VCaP (cell line): ENCODE measurements at regions not wholly inside any gene's neighbourhood (a gene's known extent, or its start where the extent isn't known, plus 50 kb on each side); places are given as distances from the start of the nearest gene placed in this dataset.
A peak's percentile ranks its signal among the peaks of the same experiment; 100 is the strongest.

ENCODE experiments used
- H3K27ac ChIP-seq: fragments of 450-650 bp; 2 replicates; pipeline ENCODE4 v1.5.1; 2017
- TF ChIP-seq, protein P1 (sequence below): fragments of 450-650 bp; conservative IDR thresholded peaks from 2 replicates; pipeline ENCODE4 v1.5.1; 2017; ENCODE audit warnings: mild to moderate bottlenecking, moderate library complexity

DNA sequence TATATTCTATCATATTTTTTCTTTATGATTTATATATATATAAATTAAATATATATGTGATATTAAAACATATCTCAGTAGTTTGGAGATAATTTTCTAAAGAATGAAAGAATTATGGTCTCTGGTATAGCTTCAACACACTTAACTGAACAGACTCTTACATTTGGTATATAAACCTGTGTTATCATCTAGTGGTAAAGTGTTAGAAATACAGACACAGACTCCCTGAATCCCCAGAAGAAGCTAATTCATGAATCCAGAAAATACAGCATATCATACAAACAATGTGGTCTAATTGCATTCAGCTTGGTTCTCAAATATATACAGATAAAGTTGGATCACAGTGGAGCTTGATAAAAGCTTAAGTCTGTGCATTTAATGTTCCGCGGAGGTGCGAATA lies 1100.4 kb downstream of the ROBO2 start:
- TF ChIP-seq, protein P1, sequence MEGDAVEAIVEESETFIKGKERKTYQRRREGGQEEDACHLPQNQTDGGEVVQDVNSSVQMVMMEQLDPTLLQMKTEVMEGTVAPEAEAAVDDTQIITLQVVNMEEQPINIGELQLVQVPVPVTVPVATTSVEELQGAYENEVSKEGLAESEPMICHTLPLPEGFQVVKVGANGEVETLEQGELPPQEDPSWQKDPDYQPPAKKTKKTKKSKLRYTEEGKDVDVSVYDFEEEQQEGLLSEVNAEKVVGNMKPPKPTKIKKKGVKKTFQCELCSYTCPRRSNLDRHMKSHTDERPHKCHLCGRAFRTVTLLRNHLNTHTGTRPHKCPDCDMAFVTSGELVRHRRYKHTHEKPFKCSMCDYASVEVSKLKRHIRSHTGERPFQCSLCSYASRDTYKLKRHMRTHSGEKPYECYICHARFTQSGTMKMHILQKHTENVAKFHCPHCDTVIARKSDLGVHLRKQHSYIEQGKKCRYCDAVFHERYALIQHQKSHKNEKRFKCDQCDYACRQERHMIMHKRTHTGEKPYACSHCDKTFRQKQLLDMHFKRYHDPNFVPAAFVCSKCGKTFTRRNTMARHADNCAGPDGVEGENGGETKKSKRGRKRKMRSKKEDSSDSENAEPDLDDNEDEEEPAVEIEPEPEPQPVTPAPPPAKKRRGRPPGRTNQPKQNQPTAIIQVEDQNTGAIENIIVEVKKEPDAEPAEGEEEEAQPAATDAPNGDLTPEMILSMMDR: peak; percentile 32
- H3K27ac ChIP-seq: no peak overlapping the region

DNA sequence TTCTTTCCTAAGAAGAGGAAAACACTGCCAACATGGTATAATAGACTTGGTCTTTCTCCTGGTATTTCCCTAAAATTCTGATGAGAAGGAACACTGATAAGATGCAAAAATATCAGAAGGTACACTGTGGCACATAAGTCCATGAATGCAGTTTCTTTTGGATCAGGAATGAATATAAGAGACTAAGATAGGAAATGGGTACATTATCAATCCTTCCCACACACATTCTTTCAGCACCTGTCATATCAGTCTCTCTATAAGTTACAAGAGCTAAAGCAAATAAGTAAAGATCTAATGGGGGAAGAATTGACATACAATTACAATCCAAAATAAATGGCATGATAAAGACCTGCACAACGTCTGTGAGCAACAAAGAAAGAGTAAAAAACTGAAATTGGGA lies 1101.0 kb downstream of the ROBO2 start:
- H3K27ac ChIP-seq: no peak overlapping the region
- TF ChIP-seq, protein P1: no peak

DNA sequence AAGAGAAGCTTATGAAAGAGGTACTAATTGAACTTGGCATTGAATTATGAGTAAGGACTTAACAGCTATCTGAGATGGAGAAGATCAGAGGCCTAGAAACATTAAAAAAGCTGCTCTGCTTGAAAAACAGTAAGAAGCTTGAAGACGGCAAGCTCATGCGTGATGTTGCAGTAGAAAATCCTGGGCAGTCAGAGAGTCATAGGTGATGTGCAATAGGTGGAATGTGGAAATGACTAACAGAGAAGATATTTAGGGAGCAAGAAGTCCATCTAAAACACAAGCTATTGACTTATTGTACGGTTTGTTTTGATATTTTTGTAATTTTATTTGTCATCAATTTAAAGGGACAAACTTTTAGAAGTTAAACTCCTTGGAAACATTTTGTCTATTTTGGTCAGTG lies 1101.4 kb downstream of the ROBO2 start:
- TF ChIP-seq, protein P1: no peak
- H3K27ac ChIP-seq: no peak overlapping the region

DNA sequence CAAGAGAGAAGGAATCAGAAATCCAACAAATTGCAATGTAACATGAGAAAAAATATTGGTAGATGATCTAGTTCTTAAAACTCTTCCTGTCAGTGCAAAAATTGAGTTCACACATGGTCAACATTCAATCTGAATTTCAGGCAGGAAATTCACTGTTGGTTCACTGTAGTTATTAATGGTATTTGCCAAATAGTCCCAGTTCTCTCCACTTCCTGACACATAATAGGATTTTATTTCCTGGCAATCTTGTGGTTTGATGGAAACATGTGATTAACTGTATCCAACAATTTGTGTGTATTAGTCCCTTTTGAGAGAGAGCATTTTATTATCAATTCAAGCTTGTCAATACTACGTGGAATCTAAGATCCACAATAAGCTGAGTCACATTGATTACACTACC lies 1103.1 kb downstream of the ROBO2 start:
- peak overlapping the region; percentile 65 for H3K27ac ChIP-seq
- TF ChIP-seq, protein P1: no peak

DNA sequence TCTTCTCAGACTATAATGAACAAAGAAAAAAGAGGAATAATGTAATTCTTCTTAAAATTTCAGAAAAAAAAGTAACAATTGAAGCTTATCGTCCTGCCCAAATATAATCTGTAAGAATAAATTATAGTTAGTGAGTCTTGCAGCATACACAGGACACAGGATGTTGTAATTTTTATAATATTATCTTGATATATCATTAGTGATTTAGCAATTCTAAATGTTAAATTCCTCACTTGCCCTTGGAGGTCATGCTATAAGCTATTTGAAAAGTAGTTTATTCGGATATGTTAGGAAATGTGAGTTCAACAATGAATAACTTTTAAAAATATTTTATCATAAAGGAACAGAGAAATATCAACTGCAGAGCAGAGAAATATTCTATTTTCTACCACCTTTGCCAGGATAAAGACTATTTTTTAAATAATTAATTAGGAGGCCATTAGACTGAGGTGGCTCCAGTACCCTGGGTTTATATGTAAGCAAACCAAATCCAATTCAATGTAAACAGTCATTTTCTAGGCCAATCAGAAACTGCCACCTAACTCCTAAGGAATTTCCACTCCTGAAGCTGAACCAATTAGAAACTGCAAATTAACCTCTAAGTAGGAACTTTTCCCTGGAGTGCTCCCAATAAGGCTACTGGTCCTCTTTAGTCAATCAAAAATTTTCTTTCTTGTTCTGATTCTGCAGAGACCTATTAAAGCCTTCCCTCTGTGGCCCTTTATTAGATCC lies 1109.3 kb downstream of the ROBO2 start:
- TF ChIP-seq, protein P1: no peak
- no peak overlapping the region for H3K27ac ChIP-seq

DNA sequence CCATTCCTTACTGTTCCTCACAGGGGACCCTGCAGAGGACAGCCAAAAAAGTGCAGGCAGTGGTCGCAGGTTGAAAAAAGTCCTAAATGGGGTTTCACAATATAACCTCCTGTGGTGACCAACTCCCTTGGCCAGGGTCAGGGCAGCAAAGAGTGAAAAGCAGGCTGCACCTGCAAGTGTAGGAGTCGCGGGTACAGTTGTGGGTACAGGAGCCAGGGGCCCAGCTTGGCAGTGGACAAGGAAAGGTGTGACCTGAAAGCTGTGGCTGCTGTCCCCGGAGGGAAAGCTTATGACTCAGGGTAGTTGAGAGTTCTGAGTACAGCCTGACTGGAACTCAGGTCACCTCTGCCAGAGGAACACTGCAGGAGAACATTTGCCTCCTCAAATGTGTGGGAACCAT lies 1114.1 kb downstream of the ROBO2 start:
- no peak overlapping the region for H3K27ac ChIP-seq
- TF ChIP-seq, protein P1: no peak

DNA sequence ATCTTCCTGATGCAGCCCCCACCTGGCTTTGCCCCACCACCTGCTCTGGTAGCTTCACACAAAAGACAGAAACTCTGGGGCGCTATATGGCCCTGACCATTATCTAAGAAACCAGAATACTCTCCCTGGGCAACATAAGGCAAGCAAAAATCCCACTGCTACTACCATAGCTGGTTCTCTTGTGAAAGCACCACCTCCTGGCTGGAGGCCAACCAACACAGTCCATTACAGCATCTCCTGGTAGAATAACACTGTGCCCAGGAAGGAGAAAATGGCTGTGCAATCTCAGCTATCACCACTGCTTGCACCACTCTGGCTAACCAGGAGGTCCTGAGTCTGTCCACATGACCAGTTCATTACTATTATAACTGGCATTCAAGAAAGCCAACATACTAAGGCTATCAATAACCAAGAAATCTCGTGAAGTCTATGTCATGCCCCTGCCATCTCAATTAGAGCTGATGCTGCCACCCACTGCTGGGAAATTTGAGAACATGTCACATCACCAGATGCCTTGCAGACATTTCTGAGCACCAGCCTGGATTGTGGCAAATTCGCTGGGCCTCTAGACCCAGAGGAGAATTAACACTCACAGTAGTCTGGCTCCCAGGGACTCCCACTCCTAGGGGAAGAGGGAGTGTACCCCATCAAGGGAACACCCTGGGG lies 1114.8 kb downstream of the ROBO2 start:
- TF ChIP-seq, protein P1: no peak
- H3K27ac ChIP-seq: no peak overlapping the region
